Sigmoid colon (tissue), 4 donors: ENCODE measurements at regions not wholly inside any gene's neighbourhood (a gene's known extent, or its start where the extent isn't known, plus 50 kb on each side); places are given as distances from the start of the nearest gene placed in this dataset.

Experiments used
- CTCF ChIP-seq, 4 experiments: fragments of 450-650 bp in 3 of 4; fragments of 200-600 bp in 1 of 4; IDR thresholded peaks; one replicate each; pipeline ENCODE4 v1.5.1; 2016 to 2019; ENCODE audit warnings: antibody characterized with exemption in 4 of 4, mild to moderate bottlenecking in 3 of 4, moderate library complexity in 2 of 4
- POLR2A ChIP-seq, 2 donors: fragments of 450-650 bp; IDR thresholded peaks; one replicate each; pipeline ENCODE4 v1.6.1; 2016; ENCODE audit warnings: antibody characterized with exemption in 2 of 2, mild to moderate bottlenecking in 2 of 2, moderate library complexity in 2 of 2
- POLR2AphosphoS5 ChIP-seq, 4 donors: sonication (generic); formaldehyde crosslinking; IDR thresholded peaks; one replicate each; pipeline ENCODE4 v1.6.1; 2017; ENCODE audit warnings: antibody characterized with exemption in 4 of 4

- TF ChIP-seq POLR2AphosphoS5 (IDR thresholded peaks at IDR 0.05), result no peak
- no peak for TF ChIP-seq POLR2A (IDR thresholded peaks at IDR 0.05)
- TF ChIP-seq CTCF (IDR thresholded peaks at IDR 0.05), result no peak
These were observed 416.8 kb upstream of the SALL1 start for GRCh38 chr16:51567911-51568310.
